ENCODE measurements at regions not wholly inside any gene's neighbourhood (a gene's known extent, or its start where the extent isn't known, plus 50 kb on each side); places are given as distances from the start of the nearest gene placed in this dataset.

DNA sequence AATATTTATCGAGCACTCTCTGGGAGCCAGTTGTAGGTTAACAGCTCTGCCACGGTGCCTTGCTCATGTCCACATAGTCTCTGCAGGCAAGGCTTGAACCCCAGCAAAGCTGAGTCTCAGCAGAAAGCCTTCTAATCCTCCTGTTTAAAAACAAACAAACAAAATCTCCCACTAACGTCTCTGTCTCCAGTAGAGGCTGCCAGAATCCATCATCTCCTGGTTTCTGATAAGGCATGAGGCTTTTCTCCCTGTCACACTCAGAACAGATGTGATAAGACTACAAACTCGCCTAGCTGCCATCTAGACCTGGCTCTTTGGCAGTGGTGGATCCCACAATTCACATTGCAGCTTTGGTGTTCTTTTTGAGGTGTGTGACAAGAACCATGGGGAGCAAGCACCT lies 813.2 kb downstream of the AACS start:
- H3K4me1 ChIP-seq (ENCODE audit: control insufficient read depth in 2 of 3, insufficient read depth in 2 of 3, low read depth in 1 of 3, low read length in 3 of 3): no peaks in the 10 kb centered on the region
- intact Hi-C loops (cut with DNase I): no loop called here
- H3K36me3 ChIP-seq (ENCODE audit: control insufficient read depth in 2 of 3, insufficient read depth in 3 of 3, low read length in 3 of 3): no peaks in the 10 kb centered on the region
- H3K9me3 ChIP-seq (ENCODE audit: control insufficient read depth in 2 of 3, insufficient read depth in 1 of 3, low read length in 3 of 3): no peaks in the 10 kb centered on the region
- no peaks in the 10 kb centered on the region for H3K27me3 ChIP-seq (ENCODE audit: control insufficient read depth, insufficient read depth, low read length)
- FAIRE-seq: no peak
- H3K9ac ChIP-seq (ENCODE audit: low read length in 3 of 3): no peak overlapping the region
- DNase-seq: no peak
- no peak overlapping the region for H3K27ac ChIP-seq (ENCODE audit: low read depth in 2 of 2, low read length in 2 of 2)
- no peak overlapping the region for H3K4me3 ChIP-seq (ENCODE audit: low read length in 3 of 3)
- TF ChIP-seq CTCF (IDR thresholded peaks at IDR 0.05; ENCODE audit: borderline replicate concordance, extremely low read depth, insufficient read depth): no peak

DNA sequence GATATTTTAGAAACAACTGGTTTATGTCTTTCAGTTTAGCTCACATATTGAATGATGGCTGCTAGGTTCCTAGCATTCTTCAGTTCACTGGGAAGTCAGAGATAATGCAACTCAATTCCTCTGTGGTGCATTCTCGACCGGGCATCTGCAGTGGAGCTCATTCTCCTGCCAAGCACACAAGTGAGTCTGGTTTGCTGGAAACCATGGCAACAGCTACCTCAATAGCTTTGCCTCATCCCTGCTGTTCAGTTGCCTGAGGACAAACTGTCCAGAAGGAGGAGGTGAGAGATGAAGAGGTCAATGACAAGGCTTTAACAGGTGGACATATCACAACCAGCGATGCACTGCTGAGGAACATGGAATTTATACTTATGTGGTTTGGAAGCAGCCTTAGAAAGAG lies 816.9 kb downstream of the AACS start:
- DNase-seq: no peak
- H3K9ac ChIP-seq (ENCODE audit: low read length in 3 of 3): no peak overlapping the region
- TF ChIP-seq CTCF (IDR thresholded peaks at IDR 0.05; ENCODE audit: borderline replicate concordance, extremely low read depth, insufficient read depth): no peak
- no peaks in the 10 kb centered on the region for H3K4me1 ChIP-seq (ENCODE audit: control insufficient read depth in 2 of 3, insufficient read depth in 2 of 3, low read depth in 1 of 3, low read length in 3 of 3)
- FAIRE-seq: no peak
- H3K27ac ChIP-seq (ENCODE audit: low read depth in 2 of 2, low read length in 2 of 2): no peak overlapping the region
- H3K9me3 ChIP-seq (ENCODE audit: control insufficient read depth in 2 of 3, insufficient read depth in 1 of 3, low read length in 3 of 3): no peaks in the 10 kb centered on the region
- no peak overlapping the region for H3K4me3 ChIP-seq (ENCODE audit: low read length in 3 of 3)
- intact Hi-C loops (cut with DNase I): no loop called here
- no peaks in the 10 kb centered on the region for H3K36me3 ChIP-seq (ENCODE audit: control insufficient read depth in 2 of 3, insufficient read depth in 3 of 3, low read length in 3 of 3)
- H3K27me3 ChIP-seq (ENCODE audit: control insufficient read depth, insufficient read depth, low read length): no peaks in the 10 kb centered on the region

- TF ChIP-seq CTCF (IDR thresholded peaks at IDR 0.05; ENCODE audit: borderline replicate concordance, extremely low read depth, insufficient read depth): no peak
- FAIRE-seq (no peak), DNase-seq (no peak)
- H3K9me3 ChIP-seq (ENCODE audit: control insufficient read depth in 2 of 3, insufficient read depth in 1 of 3, low read length in 3 of 3): no peaks in the 10 kb centered on the region
- H3K4me3 ChIP-seq (ENCODE audit: low read length in 3 of 3): no peak overlapping the region
- H3K27me3 ChIP-seq (ENCODE audit: control insufficient read depth, insufficient read depth, low read length): no peaks in the 10 kb centered on the region
- intact Hi-C loops (cut with DNase I): no loop called here
- no peaks in the 10 kb centered on the region for H3K36me3 ChIP-seq (ENCODE audit: control insufficient read depth in 2 of 3, insufficient read depth in 3 of 3, low read length in 3 of 3)
- H3K4me1 ChIP-seq (ENCODE audit: control insufficient read depth in 2 of 3, insufficient read depth in 2 of 3, low read depth in 1 of 3, low read length in 3 of 3): no peaks in the 10 kb centered on the region
- no peak overlapping the region for H3K9ac ChIP-seq (ENCODE audit: low read length in 3 of 3)
- H3K27ac ChIP-seq (ENCODE audit: low read depth in 2 of 2, low read length in 2 of 2): no peak overlapping the region
Measured at GRCh38 chr12:125888921-125889320, 823.7 kb downstream of the AACS start.

DNA sequence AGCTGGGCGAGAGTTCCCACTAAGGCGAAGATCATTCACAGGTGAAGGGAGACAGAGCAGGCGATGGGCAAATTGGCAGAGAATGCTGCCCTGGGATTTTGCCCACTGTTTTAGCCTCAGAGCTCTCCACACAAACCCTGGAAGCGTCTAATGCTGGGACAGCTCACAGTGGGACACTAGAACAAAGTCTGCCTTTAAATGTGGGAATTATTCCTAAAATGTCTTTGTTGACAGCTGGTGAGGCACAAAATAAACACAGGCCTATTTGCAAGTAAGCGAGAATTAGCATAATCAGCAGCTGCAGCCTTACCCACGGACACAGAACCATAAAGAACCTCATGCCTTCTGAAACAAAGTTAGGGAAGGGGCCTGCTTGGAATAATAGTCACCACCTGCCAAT lies 824.5 kb downstream of the AACS start:
- intact Hi-C loops (cut with DNase I): no loop called here
- H3K4me1 ChIP-seq (ENCODE audit: control insufficient read depth in 2 of 3, insufficient read depth in 2 of 3, low read depth in 1 of 3, low read length in 3 of 3): no peaks in the 10 kb centered on the region
- H3K9ac ChIP-seq (ENCODE audit: low read length in 3 of 3): no peak overlapping the region
- H3K27me3 ChIP-seq (ENCODE audit: control insufficient read depth, insufficient read depth, low read length): no peaks in the 10 kb centered on the region
- no peak overlapping the region for H3K27ac ChIP-seq (ENCODE audit: low read depth in 2 of 2, low read length in 2 of 2)
- DNase-seq (no peak), FAIRE-seq (no peak)
- no peaks in the 10 kb centered on the region for H3K36me3 ChIP-seq (ENCODE audit: control insufficient read depth in 2 of 3, insufficient read depth in 3 of 3, low read length in 3 of 3)
- no peaks in the 10 kb centered on the region for H3K9me3 ChIP-seq (ENCODE audit: control insufficient read depth in 2 of 3, insufficient read depth in 1 of 3, low read length in 3 of 3)
- H3K4me3 ChIP-seq (ENCODE audit: low read length in 3 of 3): no peak overlapping the region
- no peak for TF ChIP-seq CTCF (IDR thresholded peaks at IDR 0.05; ENCODE audit: borderline replicate concordance, extremely low read depth, insufficient read depth)
